ENCODE measurements at regions not wholly inside any gene's neighbourhood (a gene's known extent, or its start where the extent isn't known, plus 50 kb on each side); places are given as distances from the start of the nearest gene placed in this dataset.

DNA sequence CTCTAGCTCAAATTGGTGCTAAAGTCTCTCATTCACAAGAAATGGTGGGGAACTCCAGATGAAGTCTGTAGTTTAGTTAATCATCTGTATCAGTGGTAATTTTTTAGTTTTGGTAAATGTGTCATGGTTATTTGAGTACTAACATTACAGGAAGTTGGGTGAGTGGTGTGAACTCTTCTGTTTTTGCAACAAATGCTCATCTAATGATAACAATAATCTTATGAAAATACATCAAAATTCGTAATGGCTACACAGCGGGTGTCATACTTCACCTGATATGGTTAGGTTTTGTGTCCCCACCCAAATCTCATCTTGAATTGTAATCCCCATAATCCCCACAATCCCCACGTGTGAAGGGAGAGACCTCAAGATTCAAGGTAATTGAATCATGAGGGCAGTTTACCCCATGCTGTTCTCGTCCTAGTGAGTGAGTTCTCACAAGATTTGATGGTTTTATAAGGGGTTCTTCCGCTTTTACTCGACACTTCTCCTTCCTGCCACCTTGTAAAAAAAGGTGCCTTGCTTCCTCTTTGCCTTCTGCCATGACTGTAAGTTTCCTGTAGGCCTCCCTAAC, 209.3 kb upstream of the FOXN3 start:
- DNase-seq (ENCODE audit: low read depth): no peak

DNA sequence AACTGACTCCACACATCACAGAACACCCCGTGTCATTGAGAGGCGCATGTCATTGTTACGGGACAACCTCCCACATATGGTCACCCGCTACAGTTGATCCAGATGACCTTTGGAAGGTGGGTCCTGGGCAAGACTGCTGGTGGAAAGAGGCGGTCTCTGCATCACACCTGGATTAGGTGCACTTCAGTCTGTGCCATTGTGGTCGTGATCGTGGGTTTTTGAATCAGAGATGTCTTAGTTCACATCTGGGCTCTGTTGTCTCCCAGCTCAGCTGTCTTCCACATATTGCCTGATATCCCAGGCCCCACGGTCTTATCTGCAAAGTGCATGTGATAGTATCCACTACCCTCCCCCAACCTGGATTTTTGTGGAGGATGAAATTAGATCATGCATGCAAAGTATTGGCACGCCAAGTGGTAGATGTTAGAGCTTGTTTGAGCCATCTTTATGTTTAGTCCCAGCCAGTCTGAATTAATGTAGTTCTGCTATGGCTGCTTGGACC, 208.7 kb upstream of the FOXN3 start:
- no peak for DNase-seq (ENCODE audit: low read depth)

DNA sequence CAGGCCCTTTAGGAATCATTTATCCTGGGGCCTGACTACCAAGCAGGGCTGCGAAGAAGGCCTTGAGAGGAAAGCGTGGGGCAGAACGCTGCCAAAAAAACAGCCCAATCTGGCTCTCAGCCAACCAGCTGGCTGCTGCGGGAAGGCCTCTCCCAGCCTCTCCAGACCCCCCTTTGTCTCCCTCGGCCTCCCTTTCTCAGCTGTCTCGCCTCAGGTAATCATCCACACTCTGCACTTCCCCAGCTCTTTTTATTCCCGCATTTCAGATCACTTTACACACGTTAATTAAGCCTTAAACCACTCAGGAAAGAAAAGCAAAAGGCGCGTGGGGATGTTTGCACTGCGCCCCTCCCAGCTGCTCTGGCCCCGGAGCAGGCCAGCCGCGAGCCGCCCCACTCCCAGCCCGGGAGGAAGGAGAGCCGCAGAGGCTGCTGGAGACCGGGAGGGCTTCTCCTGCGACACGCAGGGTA, 208.2 kb upstream of the FOXN3 start:
- no peak for DNase-seq (ENCODE audit: low read depth)

DNA sequence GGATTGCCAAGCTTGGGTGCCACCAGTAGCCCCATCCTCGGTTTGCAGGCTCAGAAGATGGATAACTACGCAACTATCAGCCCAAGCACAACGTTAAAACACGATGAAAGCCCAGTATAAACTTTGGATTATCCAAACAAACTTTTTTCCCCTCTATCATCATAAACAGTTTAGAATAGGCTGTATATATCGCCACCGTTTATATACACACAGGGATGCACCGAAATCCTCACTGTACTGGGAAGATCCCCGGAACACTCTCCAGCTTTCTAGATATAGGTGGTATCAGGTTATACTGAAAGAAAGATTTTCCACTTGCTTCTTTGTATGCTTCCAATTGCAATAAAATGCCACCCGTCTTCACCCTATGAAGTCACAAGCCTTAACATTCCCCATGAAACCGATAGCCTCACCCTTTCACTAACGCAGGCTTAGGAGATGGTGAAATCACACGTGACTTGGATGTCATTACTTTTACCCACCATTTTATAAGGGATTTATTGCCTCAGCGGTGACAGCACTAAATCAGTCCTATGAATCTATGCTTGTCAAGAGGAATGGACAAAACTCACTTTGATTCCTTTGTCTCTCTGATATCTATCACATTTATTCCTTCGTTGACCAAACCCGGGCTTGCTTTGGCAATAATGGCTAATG, 207.6 kb upstream of the FOXN3 start:
- DNase-seq (ENCODE audit: low read depth): no peak

DNA sequence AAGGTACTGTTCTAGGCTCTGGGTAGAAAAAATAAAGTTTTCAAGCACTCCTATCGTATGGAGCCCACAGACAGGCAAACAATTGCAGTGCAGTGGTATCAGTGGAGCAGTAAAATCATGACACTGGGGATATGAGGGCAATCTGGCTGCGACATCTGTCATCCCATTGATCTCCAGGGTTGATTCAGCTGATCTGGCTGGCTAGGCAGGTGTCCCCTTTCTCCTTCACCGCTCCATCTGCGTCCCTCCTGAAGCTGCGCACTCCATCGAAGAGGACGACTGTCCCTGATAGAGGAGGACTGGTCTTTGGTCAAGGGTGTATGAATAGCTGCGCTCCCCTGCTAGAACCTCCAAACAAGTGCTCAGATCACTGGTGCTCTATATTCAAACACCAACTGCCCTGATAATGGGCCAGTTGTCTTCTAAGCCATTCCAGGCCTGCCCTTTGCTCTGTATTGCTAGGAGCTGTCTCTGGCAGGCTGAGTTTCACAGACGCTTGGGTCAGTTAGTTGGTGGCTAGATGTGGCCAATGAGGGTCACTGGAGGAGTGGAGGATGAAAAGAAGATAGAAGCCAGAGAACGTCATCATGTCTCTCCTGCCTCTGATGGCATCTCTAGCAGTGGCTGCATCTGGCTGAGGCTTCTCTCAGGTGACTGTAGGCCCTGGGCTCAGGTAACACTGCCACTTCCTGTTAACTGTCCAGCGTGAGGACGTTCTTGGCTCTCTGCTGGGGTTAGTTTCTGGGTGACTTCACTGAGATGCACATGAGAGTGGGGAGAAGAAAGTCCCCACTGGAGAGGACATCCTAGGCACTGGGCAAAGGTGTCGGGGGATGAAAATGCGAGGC, 205.0 kb upstream of the FOXN3 start:
- DNase-seq (ENCODE audit: low read depth): no peak

DNA sequence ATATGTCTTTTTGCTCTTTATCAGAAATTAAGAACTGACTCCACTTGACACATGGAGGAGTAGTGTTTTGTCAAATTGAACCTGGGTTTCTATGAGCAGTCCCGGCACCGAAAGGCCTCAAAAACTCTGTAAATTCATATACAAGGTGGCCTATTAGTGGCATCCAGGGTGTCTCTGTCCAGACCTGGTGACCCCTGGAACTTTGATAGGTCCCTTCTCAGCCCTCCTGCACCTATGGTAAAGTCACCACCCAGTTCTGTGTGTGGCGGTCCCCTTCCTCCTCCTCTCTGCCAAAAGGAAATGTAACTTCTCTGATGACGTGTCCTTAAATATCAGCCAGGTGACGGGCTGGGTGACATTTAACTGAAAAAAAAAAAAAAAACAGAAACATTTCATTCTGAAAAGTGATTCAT, 204.0 kb upstream of the FOXN3 start:
- DNase-seq (ENCODE audit: low read depth): no peak

DNA sequence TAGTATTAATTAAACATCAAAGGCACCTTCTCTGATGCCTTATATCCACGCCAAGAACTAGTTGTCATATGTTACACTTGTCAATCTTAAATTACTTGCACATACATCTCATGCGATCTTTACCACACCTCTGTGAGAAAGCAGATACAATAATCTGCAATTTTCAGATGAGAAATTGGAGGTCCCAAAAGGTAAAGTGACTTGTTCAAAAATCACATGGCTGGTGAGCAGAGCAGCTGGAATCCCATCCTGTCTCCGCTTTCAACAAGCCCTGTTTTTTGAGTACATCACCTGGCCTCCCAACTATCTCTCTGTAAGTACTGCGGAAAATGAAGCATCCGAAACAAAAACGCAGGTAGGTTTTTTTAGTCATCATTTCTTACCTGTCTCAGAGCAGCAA, 203.4 kb upstream of the FOXN3 start:
- DNase-seq (ENCODE audit: low read depth): no peak

DNA sequence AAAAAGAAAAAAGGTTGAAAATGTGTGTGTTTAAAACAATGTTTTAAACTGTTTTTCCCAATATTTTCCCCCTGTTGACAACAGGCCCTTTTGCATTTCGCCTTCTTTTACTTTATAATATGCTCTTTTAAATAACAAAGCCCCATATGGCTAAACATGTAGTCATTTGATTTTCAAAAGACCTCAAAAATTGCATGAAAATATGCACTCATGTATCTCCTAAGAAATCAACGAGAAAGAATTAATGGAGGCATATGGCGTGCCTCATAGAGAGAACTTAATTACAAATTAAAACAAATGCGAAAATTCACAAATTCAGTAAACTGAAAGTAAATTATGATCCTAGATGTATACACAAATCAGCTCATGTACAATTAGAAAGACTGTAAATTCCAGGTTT, 202.6 kb upstream of the FOXN3 start:
- no peak for DNase-seq (ENCODE audit: low read depth)

DNA sequence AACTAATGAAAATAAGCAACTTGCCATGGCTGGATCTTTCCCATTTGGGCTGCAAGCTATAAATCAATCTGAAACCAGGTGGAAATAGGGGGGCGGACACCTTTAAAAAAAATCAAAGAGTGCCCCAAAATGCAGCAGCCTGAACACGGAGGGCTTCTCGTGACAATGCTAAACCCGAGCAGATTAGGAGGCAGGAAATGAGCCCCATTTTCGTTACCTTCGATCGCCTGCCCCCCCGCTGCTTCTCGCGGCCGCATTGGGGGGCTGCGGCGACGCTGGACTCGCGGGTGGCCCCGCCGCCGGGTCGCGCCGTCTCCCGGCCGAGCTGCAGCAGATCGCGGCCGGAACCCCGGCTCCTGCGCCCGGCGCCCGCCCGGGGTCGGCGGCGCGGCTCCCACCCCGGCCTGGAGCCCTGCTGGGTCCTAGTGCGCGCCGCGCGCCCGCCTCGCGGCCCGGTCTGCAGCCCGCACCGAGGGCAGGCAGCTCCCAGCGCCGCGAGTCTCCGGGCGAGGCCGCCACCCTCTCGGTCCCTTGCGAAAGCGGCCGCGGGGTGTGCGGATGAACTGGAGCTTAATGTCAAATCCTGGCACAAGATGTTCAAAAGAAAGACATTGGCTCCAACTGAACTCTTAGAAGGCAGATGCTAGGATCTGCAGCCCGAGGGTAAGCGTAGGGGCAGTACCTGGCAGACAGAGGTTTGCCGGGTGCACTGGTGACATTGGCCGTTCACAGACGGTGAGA, 201.9 kb upstream of the FOXN3 start:
- peak; percentile 51 for DNase-seq (ENCODE audit: low read depth)

DNA sequence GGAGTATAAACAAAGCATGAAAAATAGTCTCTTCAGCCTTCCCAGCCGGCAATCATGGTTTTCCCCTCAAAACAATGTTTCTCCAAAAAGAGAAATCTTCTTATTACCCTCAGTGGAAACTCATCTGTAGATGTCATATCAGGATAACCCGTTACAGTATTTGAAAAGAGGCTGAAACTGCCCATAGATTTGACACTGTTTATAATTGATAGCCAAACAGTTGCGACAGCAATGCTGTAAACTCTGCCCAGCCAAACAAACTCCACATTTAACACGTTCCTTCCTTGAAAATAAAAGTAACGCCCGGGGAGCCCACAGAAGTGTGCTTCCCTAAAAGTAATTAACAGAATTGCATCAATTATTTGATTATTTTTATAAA, 201.3 kb upstream of the FOXN3 start:
- DNase-seq (ENCODE audit: low read depth): no peak

DNA sequence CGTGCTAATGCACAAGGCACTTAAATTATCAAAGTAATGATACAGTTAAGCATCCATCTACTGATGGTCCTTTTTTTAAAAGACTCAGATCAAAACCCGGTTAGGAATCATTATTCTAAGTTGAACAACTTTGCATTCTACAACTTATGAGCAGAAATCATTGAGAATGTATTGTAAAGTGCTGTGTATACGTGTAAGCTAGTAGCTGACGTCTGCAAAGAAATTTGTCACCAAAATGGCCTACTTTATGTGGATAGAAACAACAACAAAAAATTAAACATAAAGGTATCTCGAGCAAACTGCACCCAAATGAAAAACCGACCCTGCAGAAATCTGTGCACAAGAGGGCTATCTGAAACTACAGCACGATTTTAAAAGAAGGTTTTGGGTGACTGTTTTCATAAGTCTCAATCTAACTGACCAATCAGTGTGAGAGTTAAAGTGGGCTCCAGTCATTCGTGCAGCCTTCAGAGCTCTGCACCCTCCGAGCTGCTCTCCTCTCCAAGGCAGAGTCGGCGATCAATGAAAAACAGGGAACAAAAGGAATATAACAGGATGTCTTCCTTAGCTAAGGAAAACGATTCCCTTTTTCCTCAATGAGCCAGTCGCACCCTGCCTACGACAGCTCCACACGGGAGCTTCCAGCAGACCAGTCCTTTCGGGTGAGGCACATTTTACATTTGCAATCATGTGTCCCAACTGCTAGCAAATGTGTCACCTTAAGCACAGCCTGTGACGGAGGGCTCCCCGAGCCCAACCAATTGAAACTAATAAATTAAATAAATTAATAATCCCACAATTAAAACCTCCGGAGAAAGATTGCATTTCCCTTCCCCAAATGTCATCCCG, 200.7 kb upstream of the FOXN3 start:
- no peak for DNase-seq (ENCODE audit: low read depth)

DNA sequence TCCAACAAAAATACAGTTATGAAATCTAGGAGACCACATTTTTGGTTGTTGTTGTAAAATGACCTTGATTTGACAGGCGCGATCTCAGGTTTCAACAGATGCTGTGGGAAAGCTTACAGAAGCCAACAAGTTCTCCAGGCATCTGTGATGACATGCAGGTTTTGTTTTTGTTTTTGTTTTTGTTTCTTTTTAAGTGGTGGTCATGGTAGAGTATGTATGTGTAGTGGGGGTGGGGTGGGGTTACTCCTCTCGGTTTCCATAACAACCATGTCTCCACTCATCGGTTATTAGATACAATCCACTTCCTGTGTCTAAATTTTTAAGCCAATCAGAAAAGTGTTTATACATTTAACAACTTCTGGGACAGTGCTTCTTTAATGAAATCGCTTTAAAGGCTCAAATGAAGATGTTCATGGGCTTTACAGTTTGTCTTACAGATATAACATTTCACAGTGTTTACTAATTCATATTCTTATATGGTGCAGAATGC, 199.9 kb upstream of the FOXN3 start:
- DNase-seq (ENCODE audit: low read depth): no peak

DNA sequence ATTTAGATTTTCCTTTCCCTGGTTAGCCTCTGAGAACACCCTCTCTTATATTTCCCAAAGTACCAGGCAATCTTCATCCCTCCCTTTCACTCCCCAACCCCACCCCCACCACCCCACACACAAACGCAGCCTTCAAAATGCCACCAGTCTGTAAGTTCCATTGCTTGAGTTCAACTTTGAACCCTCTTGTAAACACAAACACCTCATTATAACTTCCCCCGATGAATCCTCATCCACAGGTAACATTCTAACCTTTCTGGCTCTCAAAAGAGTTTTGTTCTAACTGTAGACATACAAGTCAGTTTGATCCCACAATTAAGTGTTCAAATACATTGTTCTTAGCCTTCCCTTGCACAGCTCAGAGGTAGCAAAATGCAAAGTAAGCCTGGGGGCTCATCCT, 199.4 kb upstream of the FOXN3 start:
- no peak for DNase-seq (ENCODE audit: low read depth)

DNA sequence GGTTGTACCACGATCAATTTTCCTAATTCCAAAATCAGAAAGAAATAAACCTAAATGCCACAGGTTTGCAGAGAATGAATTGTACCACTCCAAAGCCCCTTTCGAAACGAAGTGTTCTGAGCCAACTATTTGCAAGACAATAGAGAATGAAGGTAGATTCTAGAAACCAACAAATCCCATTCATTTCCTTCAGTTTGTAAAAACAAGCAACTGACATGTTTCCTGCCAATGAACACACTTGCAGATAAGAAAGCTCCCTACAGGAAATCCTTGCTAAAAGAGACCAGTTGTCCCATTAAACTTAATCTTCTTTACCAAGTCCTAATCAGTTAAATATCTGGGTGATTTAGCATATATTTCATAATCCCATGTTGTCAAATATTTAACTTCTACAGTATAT, 198.4 kb upstream of the FOXN3 start:
- DNase-seq (ENCODE audit: low read depth): no peak

DNA sequence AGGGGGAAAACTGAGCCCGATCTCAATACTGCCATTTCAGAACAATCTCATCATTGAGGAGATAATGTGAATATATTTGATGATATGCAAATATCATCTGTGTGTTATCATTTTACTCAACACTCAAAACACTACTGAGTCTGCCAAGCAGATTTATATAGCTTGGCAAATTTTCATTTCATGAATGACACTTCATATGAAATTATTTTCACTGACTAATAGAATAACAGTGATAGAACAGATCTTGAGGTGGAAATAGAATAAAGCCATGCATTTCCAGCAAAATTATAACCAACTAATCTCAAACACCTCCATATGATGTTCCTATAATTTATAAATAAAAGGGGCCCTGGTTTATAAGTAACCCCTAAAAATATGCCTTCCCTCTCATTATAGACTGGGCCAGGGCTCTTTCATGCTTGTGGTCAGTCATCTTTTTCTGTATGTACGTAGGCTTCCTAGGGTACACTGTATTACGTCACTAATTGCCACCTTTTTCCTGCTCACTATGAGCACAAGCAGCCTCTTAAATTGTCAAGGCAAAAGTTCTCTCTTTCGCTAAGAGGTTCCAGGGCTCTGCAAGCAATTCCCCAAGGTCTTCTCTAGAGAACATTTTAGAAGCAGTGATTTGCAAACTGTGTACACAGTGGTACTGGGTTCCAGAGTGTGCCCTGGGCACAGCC, 197.1 kb upstream of the FOXN3 start:
- no peak for DNase-seq (ENCODE audit: low read depth)

DNA sequence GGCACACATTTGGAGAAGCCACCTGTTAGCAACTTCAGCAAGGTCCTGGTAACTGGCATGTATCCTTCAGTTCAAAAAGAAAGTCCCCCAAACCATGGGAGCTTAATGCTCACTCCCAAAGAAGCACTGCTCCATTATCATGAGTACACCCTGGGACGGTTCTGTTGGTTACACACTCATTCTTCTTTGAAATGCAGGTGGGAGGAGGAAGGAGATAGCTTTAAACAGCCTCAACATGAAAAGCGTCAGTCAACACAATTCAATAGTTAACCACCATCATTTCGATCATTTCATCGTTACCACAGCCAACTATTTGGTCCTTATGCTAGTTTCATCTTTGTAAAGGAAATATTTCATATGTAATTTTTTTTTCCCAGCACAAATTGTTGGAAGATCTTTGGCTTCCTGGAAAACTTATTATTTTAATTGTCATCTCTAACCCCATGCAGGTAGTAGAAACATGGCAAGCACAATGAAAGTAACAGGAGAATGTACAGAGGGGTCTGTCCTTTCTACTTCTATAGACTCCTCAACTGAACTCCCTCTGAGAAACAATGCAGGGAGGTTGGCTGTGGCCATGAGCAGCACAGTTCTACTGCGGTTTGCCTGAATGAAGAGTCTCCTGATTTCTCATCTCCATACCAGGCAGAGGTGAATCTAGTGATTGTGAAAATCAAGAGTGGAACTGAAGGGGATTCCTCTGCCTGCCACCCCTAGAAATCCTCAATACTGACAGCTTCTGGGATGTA, 196.4 kb upstream of the FOXN3 start:
- DNase-seq (ENCODE audit: low read depth): no peak

DNA sequence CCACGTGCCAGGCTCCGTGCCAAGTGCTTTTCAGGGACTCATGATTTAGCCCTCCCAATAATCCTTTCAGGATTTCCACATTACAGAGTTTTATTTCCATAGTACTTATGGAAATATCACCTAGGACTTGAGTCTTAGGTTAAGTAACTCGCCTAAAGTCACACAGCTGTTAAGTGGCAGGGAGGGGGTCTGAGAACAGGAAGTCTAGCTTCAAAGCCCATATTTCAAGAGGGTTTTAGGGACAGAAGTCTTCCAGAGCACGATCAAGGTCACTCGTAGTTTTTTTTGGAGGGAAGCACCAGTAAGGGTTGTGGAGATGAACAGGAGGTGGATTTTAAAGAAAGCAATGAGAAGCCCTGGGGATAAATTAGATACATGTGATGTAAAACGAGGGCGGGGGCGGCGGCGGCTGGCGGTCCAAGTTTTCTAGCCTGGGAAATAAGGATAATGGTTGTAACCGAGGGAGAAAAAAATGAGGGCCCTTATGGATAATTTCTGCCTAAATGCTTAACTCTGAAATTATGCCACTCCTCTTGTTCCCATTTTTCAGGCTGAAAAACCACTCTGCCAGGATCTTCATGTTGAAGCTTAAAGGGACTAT, 192.6 kb upstream of the FOXN3 start:
- DNase-seq (ENCODE audit: low read depth): no peak

DNA sequence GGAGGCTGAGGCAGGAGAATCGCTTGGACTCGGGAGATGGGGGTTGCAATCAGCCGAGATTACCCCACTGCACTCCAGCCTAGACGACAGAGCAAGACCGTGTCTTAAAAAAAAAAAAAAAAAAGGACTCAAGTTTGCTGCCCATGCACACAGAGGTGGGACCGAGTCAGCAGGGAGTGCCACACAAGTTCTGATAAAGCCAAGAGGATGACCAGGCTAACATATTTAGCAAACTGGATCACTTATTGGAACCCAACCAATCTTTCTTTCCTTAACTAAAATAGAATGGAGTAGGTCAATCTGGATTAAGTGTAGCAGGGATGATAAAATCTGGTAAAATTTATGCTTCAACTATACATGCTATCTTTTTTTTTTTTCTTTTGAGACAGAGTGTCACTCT, 190.4 kb upstream of the FOXN3 start:
- no peak for DNase-seq (ENCODE audit: low read depth)

DNA sequence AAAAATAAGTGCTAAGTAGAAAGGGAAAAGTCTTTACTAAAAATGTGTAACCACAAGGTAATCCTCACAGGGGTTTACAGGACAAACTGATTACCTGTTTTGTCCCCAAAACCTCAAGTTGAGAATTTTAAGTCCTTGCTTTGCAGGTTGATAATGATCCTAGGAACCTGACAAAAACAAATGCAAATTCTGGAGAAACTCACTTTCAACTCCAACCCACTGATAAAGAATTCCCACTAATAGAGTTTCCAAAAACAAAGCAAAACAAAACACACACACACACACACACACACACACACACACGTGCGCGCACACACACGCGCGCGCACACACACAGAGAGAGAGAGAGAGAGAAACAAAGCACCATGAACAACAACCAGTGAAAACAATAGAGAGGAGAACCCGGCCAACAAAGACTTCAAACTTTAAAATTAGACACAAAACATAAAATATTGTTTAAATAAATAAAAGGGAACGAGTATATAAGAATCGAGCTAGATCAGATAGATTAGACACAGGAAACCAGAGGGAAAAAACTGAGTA, 187.0 kb upstream of the FOXN3 start:
- no peak for DNase-seq (ENCODE audit: low read depth)

Measured in activated T-helper 1 cell treated with Interleukin-2 at 50 U/mL for 16 hours (primary cell).